A673 (cell line): ENCODE measurements at regions not wholly inside any gene's neighbourhood (a gene's known extent, or its start where the extent isn't known, plus 50 kb on each side); places are given as distances from the start of the nearest gene placed in this dataset.

Experiments
- BruUV-seq: library from RNA; stranded (reverse); fragments of 400-500 nt; replicated peaks from 2 replicates; lab custom pipeline; 2021; lab: Mats Ljungman, UMichigan
- CTCF ChIA-PET: fragments of 300-600 bp; sonication (Branson Sonifier 250); formaldehyde crosslinking; loops from one replicate; lab custom pipeline; 2022; ENCODE audit warnings: antibody characterized with exemption; lab: Charles Lee
- POLR2A ChIA-PET: fragments of 300-600 bp; sonication (Branson Sonifier 250); formaldehyde crosslinking; loops from one replicate; lab custom pipeline; 2022; ENCODE audit warnings: antibody characterized with exemption; ENCODE audit not compliant: low non-redundant PET; lab: Charles Lee
- DNase-seq: peaks from one replicate; pipeline ENCODE4 v3.0.0-alpha.2; 2015; ENCODE audit warnings: low spot score
- H3K27ac ChIP-seq: fragments of 200-600 bp; sonication (generic); 2 replicates; pipeline ENCODE4 v1.5.1; 2016; ENCODE audit warnings: mixed run types, low read depth, mild to moderate bottlenecking, mixed read lengths, antibody characterized with exemption, low read length; ENCODE audit not compliant: poor library complexity, severe bottlenecking
- H3K27me3 ChIP-seq: fragments of 200-600 bp; sonication (generic); replicated peaks from 2 replicates; pipeline ENCODE4 v1.6.1; 2017; ENCODE audit warnings: mixed run types, low read depth, mild to moderate bottlenecking, mixed read lengths, antibody characterized with exemption, low read length; ENCODE audit not compliant: insufficient read depth, poor library complexity
- H3K36me3 ChIP-seq: fragments of 200-600 bp; sonication (generic); 2 replicates; pipeline ENCODE4 v1.6.1; 2016; ENCODE audit warnings: mixed run types, mild to moderate bottlenecking, mixed read lengths, antibody characterized with exemption, low read length; ENCODE audit not compliant: insufficient read depth, poor library complexity, severe bottlenecking
- H3K4me1 ChIP-seq: fragments of 200-600 bp; sonication (generic); 2 replicates; pipeline ENCODE4 v1.6.1; 2017; ENCODE audit warnings: mixed run types, mild to moderate bottlenecking, mixed read lengths, antibody characterized with exemption, low read length; ENCODE audit not compliant: insufficient read depth, poor library complexity, severe bottlenecking
- H3K4me3 ChIP-seq: fragments of 200-600 bp; sonication (generic); 2 replicates; pipeline ENCODE4 v1.5.1; 2016; ENCODE audit warnings: low read depth, mixed run types, mild to moderate bottlenecking, mixed read lengths, low read length; ENCODE audit not compliant: poor library complexity, severe bottlenecking
- H3K9me3 ChIP-seq: fragments of 200-600 bp; sonication (generic); 2 replicates; pipeline ENCODE4 v1.6.1; 2016; ENCODE audit warnings: mixed run types, low read depth, mild to moderate bottlenecking, mixed read lengths, antibody characterized with exemption, low read length; ENCODE audit not compliant: poor library complexity, severe bottlenecking
- CTCF ChIP-seq: fragments of 300-800, 200-600 bp; sonication (generic); conservative IDR thresholded peaks from 2 replicates; pipeline ENCODE4 v1.5.1; 2017; ENCODE audit warnings: low read depth, mild to moderate bottlenecking, antibody characterized with exemption, low read length, moderate library complexity, mixed read lengths
- EZH2 ChIP-seq: fragments of 200-600 bp; sonication (generic); IDR thresholded peaks from 2 replicates; pipeline ENCODE4 v1.6.1; 2017; ENCODE audit warnings: borderline replicate concordance, low read depth, mild to moderate bottlenecking, mixed read lengths, antibody characterized with exemption, low read length; ENCODE audit not compliant: poor library complexity, severe bottlenecking
- intact Hi-C: fragments of 100-400 bp; cut with micrococcal nuclease; formaldehyde crosslinking; loops from one replicate; pipeline ENCODE4 v1.10.0; 2022; ENCODE audit not compliant: unreplicated experiment

- CTCF ChIA-PET: no interaction called here
- Histone ChIP-seq H3K27ac (no peak overlapping the region), H3K4me1 (no peaks in the 10 kb centered on the region), H3K27me3 (no peaks in the 10 kb centered on the region), H3K4me3 (no peak overlapping the region), H3K9me3 (no peaks in the 10 kb centered on the region), H3K36me3 (no peaks in the 10 kb centered on the region)
- BruUV-seq: no TSS peak
- DNase-seq: no peak
- no peak for TF ChIP-seq CTCF
- no peak for TF ChIP-seq EZH2
- POLR2A ChIA-PET: no interaction called here
- intact Hi-C loops: no loop called here
Measured at GRCh38 chr12:42673535-42673934, 84.0 kb upstream of the PRICKLE1 start.

- no TSS peak for BruUV-seq
- CTCF ChIA-PET: no interaction called here
Measured at GRCh38 chr12:42670719-42671118, 81.2 kb upstream of the PRICKLE1 start.

DNA sequence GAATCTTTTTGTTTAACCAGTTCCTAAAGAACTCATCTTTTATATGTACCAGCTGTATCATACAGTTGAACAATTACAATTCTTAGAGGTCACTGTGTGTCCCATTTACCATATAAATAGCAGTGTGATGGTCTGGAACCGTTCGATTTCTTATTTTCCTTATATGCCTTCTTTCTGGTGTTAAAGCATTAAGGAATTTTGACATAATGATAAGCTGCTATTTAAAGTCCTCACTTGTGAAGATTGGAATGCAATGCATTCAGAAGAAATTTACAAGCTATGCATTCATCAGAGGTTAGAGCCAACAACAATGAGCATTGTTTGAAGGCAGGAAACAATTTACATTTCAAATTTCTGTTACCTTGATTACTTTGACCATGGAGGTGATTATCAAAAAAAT, 80.0 kb upstream of the PRICKLE1 start:
- Histone ChIP-seq H3K27ac (no peak overlapping the region), H3K36me3 (no peaks in the 10 kb centered on the region)

More at GRCh38 chr12:42670719-42671118, 81.2 kb upstream of the PRICKLE1 start:
- TF ChIP-seq EZH2 (no peak), CTCF (no peak)
- no peak overlapping the region for H3K4me3 ChIP-seq
- H3K27me3 ChIP-seq: no peaks in the 10 kb centered on the region
- no peaks in the 10 kb centered on the region for H3K9me3 ChIP-seq
- POLR2A ChIA-PET: no interaction called here
- no peak for DNase-seq
- H3K36me3 ChIP-seq: no peaks in the 10 kb centered on the region
- intact Hi-C loops: no loop called here
- no peaks in the 10 kb centered on the region for H3K4me1 ChIP-seq
- H3K27ac ChIP-seq: no peak overlapping the region

More for the DNA sequence above, 80.0 kb upstream of the PRICKLE1 start:
- intact Hi-C loops: no loop called here
- H3K27me3 ChIP-seq: no peaks in the 10 kb centered on the region
- H3K4me1 ChIP-seq: no peaks in the 10 kb centered on the region
- no peak for DNase-seq
- BruUV-seq: no TSS peak
- ChIA-PET CTCF (no interaction called here), POLR2A (no interaction called here)
- H3K4me3 ChIP-seq: no peak overlapping the region
- TF ChIP-seq EZH2: no peak
- no peak for TF ChIP-seq CTCF
- no peaks in the 10 kb centered on the region for H3K9me3 ChIP-seq
